H9 (cell line): ENCODE measurements at regions not wholly inside any gene's neighbourhood (a gene's known extent, or its start where the extent isn't known, plus 50 kb on each side); places are given as distances from the start of the nearest gene placed in this dataset.
A peak's percentile ranks its signal among the peaks of the same experiment; 100 is the strongest.

ENCODE experiments used
- DNase-seq: peaks from one replicate; pipeline ENCODE4 v3.0.0-alpha.2; 2017
- H2AFZ ChIP-seq: one replicate; pipeline ENCODE4 v1.6.1; 2013; ENCODE audit warnings: mild to moderate bottlenecking, low read length, control low read depth, moderate library complexity
- H2AK5ac ChIP-seq: 2 replicates; pipeline ENCODE4 v1.6.1; 2013; ENCODE audit warnings: low read length, control low read depth, mixed read lengths; ENCODE audit not compliant: insufficient read length
- H2BK120ac ChIP-seq: one replicate; pipeline ENCODE4 v1.6.1; 2013; ENCODE audit warnings: low read depth, mild to moderate bottlenecking, low read length, control low read depth, inconsistent platforms; ENCODE audit not compliant: poor library complexity, severe bottlenecking
- H2BK12ac ChIP-seq: 2 replicates; pipeline ENCODE4 v1.6.1; 2013; ENCODE audit warnings: low read length, control low read depth, mixed read lengths, low read depth; ENCODE audit not compliant: insufficient read length
- H2BK15ac ChIP-seq: 2 replicates; pipeline ENCODE4 v1.6.1; 2013; ENCODE audit warnings: low read depth, low read length, control low read depth
- H2BK20ac ChIP-seq: one replicate; pipeline ENCODE4 v1.6.1; 2013; ENCODE audit warnings: low read depth, mild to moderate bottlenecking, low read length, control low read depth, inconsistent platforms; ENCODE audit not compliant: poor library complexity, severe bottlenecking
- H2BK5ac ChIP-seq: 2 replicates; pipeline ENCODE4 v1.6.1; 2013; ENCODE audit warnings: low read length, control low read depth, mixed read lengths; ENCODE audit not compliant: insufficient read length
- H3K14ac ChIP-seq: 2 replicates; pipeline ENCODE4 v1.6.1; 2013; ENCODE audit warnings: low read length, control low read depth; ENCODE audit not compliant: insufficient read depth
- H3K18ac ChIP-seq: 2 replicates; pipeline ENCODE4 v1.6.1; 2013; ENCODE audit warnings: low read depth, mild to moderate bottlenecking, mixed read lengths, low read length, control low read depth; ENCODE audit not compliant: insufficient read length
- H3K23ac ChIP-seq: 2 replicates; pipeline ENCODE4 v1.6.1; 2013; ENCODE audit warnings: low read length, control low read depth, mixed read lengths, low read depth; ENCODE audit not compliant: insufficient read length
- H3K23me2 ChIP-seq: 2 replicates; pipeline ENCODE4 v1.6.1; 2013; ENCODE audit warnings: low read depth, mild to moderate bottlenecking, mixed read lengths, low read length, control low read depth; ENCODE audit not compliant: insufficient read length, poor library complexity, severe bottlenecking
- H3K27ac ChIP-seq: 2 replicates; pipeline ENCODE4 v1.5.1; 2013; ENCODE audit warnings: low read length, control low read depth, mixed read lengths, low read depth; ENCODE audit not compliant: insufficient read length
- H3K27me3 ChIP-seq: 2 replicates; pipeline ENCODE4 v1.6.1; 2013; ENCODE audit warnings: low read length, control low read depth, inconsistent platforms; ENCODE audit not compliant: insufficient read depth
- H3K4ac ChIP-seq: 2 replicates; pipeline ENCODE4 v1.6.1; 2013; ENCODE audit warnings: low read depth, mild to moderate bottlenecking, control low read depth, inconsistent platforms, low read length, moderate library complexity
- H3K4me1 ChIP-seq: 2 replicates; pipeline ENCODE4 v1.6.1; 2013; ENCODE audit warnings: low read length, control low read depth, inconsistent platforms; ENCODE audit not compliant: insufficient read depth
- H3K4me2 ChIP-seq: 2 replicates; pipeline ENCODE4 v1.6.1; 2013; ENCODE audit warnings: low read length, control low read depth, mixed read lengths; ENCODE audit not compliant: insufficient read length, insufficient read depth
- H3K56ac ChIP-seq: 2 replicates; pipeline ENCODE4 v1.6.1; 2013; ENCODE audit warnings: low read depth, mild to moderate bottlenecking, mixed read lengths, low read length, control low read depth; ENCODE audit not compliant: insufficient read length
- H3K79me1 ChIP-seq: 2 replicates; pipeline ENCODE4 v1.6.1; 2013; ENCODE audit warnings: low read depth, mild to moderate bottlenecking, moderate library complexity, low read length, control low read depth, inconsistent platforms; ENCODE audit not compliant: insufficient read depth, poor library complexity, severe bottlenecking
- H3K79me2 ChIP-seq: 2 replicates; pipeline ENCODE4 v1.6.1; 2013; ENCODE audit warnings: low read length, control low read depth, inconsistent platforms; ENCODE audit not compliant: insufficient read depth
- H3K9ac ChIP-seq: 2 replicates; pipeline ENCODE4 v1.6.1; 2013; ENCODE audit warnings: low read length, control low read depth, mixed read lengths; ENCODE audit not compliant: insufficient read length; ENCODE audit errors: extremely low read depth
- H3K9me3 ChIP-seq: one replicate; pipeline ENCODE4 v1.6.1; 2013; ENCODE audit warnings: low read depth, low read length, inconsistent platforms; ENCODE audit not compliant: control insufficient read depth
- H3T11ph ChIP-seq: one replicate; pipeline ENCODE4 v1.6.1; 2013; ENCODE audit warnings: mild to moderate bottlenecking, low read length, control low read depth, inconsistent platforms
- H4K20me1 ChIP-seq: one replicate; pipeline ENCODE4 v1.6.1; 2013; ENCODE audit not compliant: control insufficient read depth, insufficient read length, insufficient read depth
- H4K5ac ChIP-seq: 2 replicates; pipeline ENCODE4 v1.6.1; 2013; ENCODE audit warnings: low read depth, mild to moderate bottlenecking, mixed read lengths, low read length, control low read depth; ENCODE audit not compliant: insufficient read length
- H4K8ac ChIP-seq: replicated peaks from 2 replicates; pipeline ENCODE4 v1.6.1; 2013; ENCODE audit warnings: low read length, control low read depth, mixed read lengths, low read depth; ENCODE audit not compliant: insufficient read length
- H4K91ac ChIP-seq: 2 replicates; pipeline ENCODE4 v1.6.1; 2013; ENCODE audit warnings: low read depth, mild to moderate bottlenecking, moderate library complexity, mixed read lengths, low read length, control low read depth; ENCODE audit not compliant: insufficient read length
- H3K27ac Mint-ChIP-seq, 3 experiments: 2 replicates in 2 of 3; 3 replicates in 1 of 3; pipeline ENCODE4 v1.8.0; 2020 to 2021; ENCODE audit warnings: mixed read lengths in 3 of 3, mild to moderate bottlenecking in 1 of 3, moderate library complexity in 1 of 3
- H3K27me3 Mint-ChIP-seq: 2 replicates; pipeline ENCODE4 v1.8.0; 2021; ENCODE audit warnings: low read depth, mild to moderate bottlenecking, moderate library complexity, mixed read lengths
- H3K36me3 Mint-ChIP-seq, 3 experiments: 2 replicates in 2 of 3; 3 replicates in 1 of 3; pipeline ENCODE4 v1.8.0; 2020 to 2021; ENCODE audit warnings: low read depth in 3 of 3, mixed read lengths in 3 of 3; ENCODE audit not compliant: insufficient read depth in 1 of 3
- H3K4me1 Mint-ChIP-seq, 2 experiments: 2 replicates each; pipeline ENCODE4 v1.8.0; 2020; ENCODE audit warnings: mixed read lengths in 2 of 2
- H3K4me3 Mint-ChIP-seq, 2 experiments: 2 replicates in 1 of 2; 3 replicates in 1 of 2; pipeline ENCODE4 v1.8.0; 2020 to 2021; ENCODE audit warnings: mild to moderate bottlenecking in 2 of 2, mixed read lengths in 2 of 2, moderate library complexity in 1 of 2
- H3K9me3 Mint-ChIP-seq, 2 experiments: 2 replicates in 1 of 2; 3 replicates in 1 of 2; pipeline ENCODE4 v1.8.0; 2020; ENCODE audit warnings: mild to moderate bottlenecking in 2 of 2, mixed read lengths in 2 of 2, moderate library complexity in 1 of 2
- CTCF ChIP-seq: fragments of 200-600 bp; sonication (generic); conservative IDR thresholded peaks from 3 replicates; pipeline ENCODE4 v1.8.0; 2021; ENCODE audit warnings: antibody characterized with exemption, mild to moderate bottlenecking
- WGBS: extraction: QIAGEN DNeasy Blood & Tissue Kit; methylation state at CpG from one replicate; pipeline ENCODE4 v1.1.7; 2013; ENCODE audit warnings: missing lambda C conversion rate, low lambda C conversion rate, mixed read lengths; ENCODE audit not compliant: insufficient read length; ENCODE audit errors: extremely low coverage; 5-methylcytosine and 5-hydroxymethylcytosine counted together

GRCh38 chr2:433216-433615, 145.3 kb upstream of the ALKAL2 start:
- H3K27ac Mint-ChIP-seq = peak overlapping the region in 1 of 3 experiments; percentile 19; a peak in 1 of 7 replicates
- H3K36me3 Mint-ChIP-seq = no peaks in the 10 kb centered on the region
- Histone ChIP-seq H2AK5ac (no peak overlapping the region), H3K79me2 (no peaks in the 10 kb centered on the region), H3K9me3 (no peaks in the 10 kb centered on the region), H3K18ac (no peak overlapping the region), H3K4ac (no peak overlapping the region), H2BK5ac (no peak overlapping the region), H4K20me1 (no peaks in the 10 kb centered on the region), H3K4me2 (no peak overlapping the region), H3K23me2 (no peaks in the 10 kb centered on the region), H2BK20ac (no peak overlapping the region), H3K56ac (no peak overlapping the region), H4K91ac (no peak overlapping the region), H3K4me1 (no peaks in the 10 kb centered on the region), H3K14ac (no peak overlapping the region; the same call in 1 of the 2 replicates), H3K27ac (no peak overlapping the region), H3K27me3 (no peaks in the 10 kb centered on the region), H2BK12ac (no peak overlapping the region), H3K79me1 (no peaks in the 10 kb centered on the region), H4K8ac (no peak overlapping the region), H3K23ac (no peak overlapping the region), H4K5ac (no peak overlapping the region), H3T11ph (no peak overlapping the region), H2BK15ac (no peak overlapping the region), H2AFZ (no peak overlapping the region), H2BK120ac (no peak overlapping the region), H3K9ac (no peak overlapping the region)
- no peak for TF ChIP-seq CTCF
- no peak overlapping the region for H3K4me3 Mint-ChIP-seq
- H3K9me3 Mint-ChIP-seq = no peaks in the 10 kb centered on the region
- no CpG with 5 or more reads among the region's 4 CpGs for WGBS
- peaks cover 9% of the 10 kb centered on the region for H3K27me3 Mint-ChIP-seq
- no peak for DNase-seq
- peaks cover 22 to 27% of the 10 kb centered on the region in 2 experiments for H3K4me1 Mint-ChIP-seq
